GM23248 (cell line): ENCODE measurements at regions not wholly inside any gene's neighbourhood (a gene's known extent, or its start where the extent isn't known, plus 50 kb on each side); places are given as distances from the start of the nearest gene placed in this dataset.
A peak's percentile ranks its signal among the peaks of the same experiment; 100 is the strongest.

Experiments used
- DNase-seq: peaks from one replicate; pipeline ENCODE4 v3.0.0-alpha.2; 2015
- H2AFZ ChIP-seq: fragments of 200-600 bp; sonication (generic); 2 replicates; pipeline ENCODE4 v1.6.1; 2016; ENCODE audit warnings: antibody characterized with exemption
- H3F3A ChIP-seq: fragments of 200-600 bp; sonication (generic); 2 replicates; pipeline ENCODE4 v1.6.1; 2016; ENCODE audit warnings: mild to moderate bottlenecking, antibody characterized with exemption, mixed run types; ENCODE audit not compliant: insufficient read depth
- H3K27ac ChIP-seq: fragments of 200-600 bp; sonication (generic); 2 replicates; pipeline ENCODE4 v1.5.1; 2016; ENCODE audit warnings: mild to moderate bottlenecking
- H3K27me3 ChIP-seq: fragments of 200-600 bp; sonication (generic); replicated peaks from 2 replicates; pipeline ENCODE4 v1.6.1; 2016; ENCODE audit warnings: mild to moderate bottlenecking; ENCODE audit not compliant: insufficient read depth
- H3K36me3 ChIP-seq: fragments of 200-600 bp; sonication (generic); 2 replicates; pipeline ENCODE4 v1.6.1; 2016; ENCODE audit warnings: low read depth, mild to moderate bottlenecking
- H3K4me1 ChIP-seq: fragments of 200-600 bp; sonication (generic); 2 replicates; pipeline ENCODE4 v1.6.1; 2016; ENCODE audit warnings: mild to moderate bottlenecking; ENCODE audit not compliant: insufficient read depth
- H3K4me2 ChIP-seq: fragments of 200-600 bp; sonication (generic); one replicate; pipeline ENCODE4 v1.6.1; 2016; ENCODE audit warnings: mild to moderate bottlenecking; ENCODE audit not compliant: unreplicated experiment
- H3K4me3 ChIP-seq: fragments of 200-600 bp; sonication (generic); 2 replicates; pipeline ENCODE4 v1.5.1; 2016; ENCODE audit warnings: mild to moderate bottlenecking
- H3K79me2 ChIP-seq: fragments of 200-600 bp; sonication (generic); 2 replicates; pipeline ENCODE4 v1.6.1; 2016; ENCODE audit warnings: mild to moderate bottlenecking; ENCODE audit not compliant: insufficient read depth
- H3K9ac ChIP-seq: fragments of 200-600 bp; sonication (generic); 2 replicates; pipeline ENCODE4 v1.6.1; 2016; ENCODE audit warnings: mild to moderate bottlenecking
- H3K9me2 ChIP-seq: fragments of 200-600 bp; sonication (generic); 2 replicates; pipeline ENCODE4 v1.6.1; 2016; ENCODE audit warnings: mixed run types, mild to moderate bottlenecking, moderate library complexity; ENCODE audit not compliant: insufficient read depth
- H3K9me3 ChIP-seq: fragments of 200-600 bp; sonication (generic); one replicate; pipeline ENCODE4 v1.6.1; 2017; ENCODE audit warnings: low read depth
- H4K20me1 ChIP-seq: fragments of 200-600 bp; sonication (generic); 2 replicates; pipeline ENCODE4 v1.6.0; 2016; ENCODE audit not compliant: insufficient read depth
- EZH2 ChIP-seq: fragments of 200-600 bp; sonication (generic); IDR thresholded peaks from 2 replicates; pipeline ENCODE4 v1.6.1; 2018; ENCODE audit warnings: antibody characterized with exemption, mild to moderate bottlenecking; ENCODE audit not compliant: insufficient read depth, poor library complexity, severe bottlenecking
- EZH2phosphoT487 ChIP-seq: fragments of 200-600 bp; sonication (generic); IDR thresholded peaks from 2 replicates; pipeline ENCODE4 v1.6.1; 2018; ENCODE audit warnings: antibody characterized with exemption, moderate library complexity, mild to moderate bottlenecking, low read depth; ENCODE audit not compliant: insufficient read depth
- WGBS, 2 experiments: methylation state at CpG; one replicate each; pipeline ENCODE4 v1.1.6; 2015 to 2017; ENCODE audit warnings: low lambda C conversion rate in 2 of 2, low coverage in 1 of 2; ENCODE audit errors: missing lambda C conversion rate in 2 of 2; 5-methylcytosine and 5-hydroxymethylcytosine counted together
- in situ Hi-C: fragments of 300-500 bp; cut with MboI; formaldehyde crosslinking; loops from 2 replicates; pipeline ENCODE4 v1.15.0; 2020

DNA sequence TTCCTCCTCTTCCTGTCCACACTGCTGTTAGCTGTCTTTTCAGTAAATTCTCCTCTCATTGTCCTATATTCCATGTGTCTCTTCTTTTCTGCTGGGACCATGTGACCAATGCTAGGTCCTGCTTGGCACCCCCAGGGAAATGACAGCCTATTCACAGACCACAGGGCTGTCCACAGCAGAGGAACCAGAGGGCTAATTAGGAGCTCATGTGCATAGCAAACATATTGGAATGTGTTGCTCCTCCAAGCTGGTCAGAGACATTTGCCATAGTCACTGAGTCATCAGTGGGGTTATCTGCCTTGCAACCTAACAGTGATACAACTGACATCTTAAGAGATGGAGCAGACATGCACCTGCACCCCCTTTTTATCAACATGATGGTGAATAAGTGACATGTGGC lies 67.9 kb upstream of the PUDP start:
- Histone ChIP-seq H3K27me3 (no peaks in the 10 kb centered on the region), H3K4me1 (peaks cover 5% of the 10 kb centered on the region; the same call in 1 of the 2 replicates), H3K9me3 (no peaks in the 10 kb centered on the region), H4K20me1 (no peaks in the 10 kb centered on the region), H3K36me3 (no peaks in the 10 kb centered on the region), H2AFZ (no peak overlapping the region), H3K4me3 (no peak overlapping the region), H3K4me2 (no peak overlapping the region), H3K79me2 (no peaks in the 10 kb centered on the region), H3K9ac (no peak overlapping the region), H3K27ac (no peak overlapping the region), H3K9me2 (no peaks in the 10 kb centered on the region), H3F3A (no peaks in the 10 kb centered on the region)
- in situ Hi-C loops, result no loop called here
- TF ChIP-seq EZH2, result no peak
- no peak for TF ChIP-seq EZH2phosphoT487
- peak; percentile 51 for DNase-seq

DNA sequence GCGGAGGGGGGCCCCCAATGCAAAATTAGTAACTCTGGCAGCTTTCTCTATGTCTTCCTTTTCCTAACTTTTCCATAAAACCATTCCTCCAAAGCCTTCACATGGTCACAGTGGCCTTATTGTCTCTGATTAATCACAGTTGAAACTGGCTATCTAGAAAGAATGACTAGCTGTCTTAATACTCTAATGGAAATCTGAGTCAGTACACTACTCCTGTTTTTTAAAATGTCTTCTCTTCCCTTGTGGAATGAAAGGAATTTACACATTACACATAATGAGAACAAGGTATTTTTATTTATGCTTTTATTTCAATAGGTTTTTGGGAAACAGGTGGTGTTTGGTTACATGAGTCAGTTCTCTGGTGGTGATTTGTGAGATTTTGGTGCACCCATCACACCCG lies 66.3 kb upstream of the PUDP start:
- WGBS, 2 experiments, result 94 to 97% methylated on average over 2 of the region's 2 CpGs
- no peak overlapping the region for H3K4me2 ChIP-seq
- no peak overlapping the region for H2AFZ ChIP-seq
- peak; percentile 32 for DNase-seq
- no peaks in the 10 kb centered on the region for H3K9me3 ChIP-seq
- in situ Hi-C loops, result no loop called here
- H3K27me3 ChIP-seq, result no peaks in the 10 kb centered on the region
- H3K27ac ChIP-seq, result no peak overlapping the region
- H3K4me3 ChIP-seq, result no peak overlapping the region
- no peaks in the 10 kb centered on the region for H3K9me2 ChIP-seq
- no peak for TF ChIP-seq EZH2
- no peak for TF ChIP-seq EZH2phosphoT487
- no peaks in the 10 kb centered on the region for H3K79me2 ChIP-seq
- H3F3A ChIP-seq, result no peaks in the 10 kb centered on the region
- H3K9ac ChIP-seq, result no peak overlapping the region
- H3K4me1 ChIP-seq, result peaks cover 5% of the 10 kb centered on the region; the same call in 1 of the 2 replicates
- H4K20me1 ChIP-seq, result no peaks in the 10 kb centered on the region
- no peaks in the 10 kb centered on the region for H3K36me3 ChIP-seq

DNA sequence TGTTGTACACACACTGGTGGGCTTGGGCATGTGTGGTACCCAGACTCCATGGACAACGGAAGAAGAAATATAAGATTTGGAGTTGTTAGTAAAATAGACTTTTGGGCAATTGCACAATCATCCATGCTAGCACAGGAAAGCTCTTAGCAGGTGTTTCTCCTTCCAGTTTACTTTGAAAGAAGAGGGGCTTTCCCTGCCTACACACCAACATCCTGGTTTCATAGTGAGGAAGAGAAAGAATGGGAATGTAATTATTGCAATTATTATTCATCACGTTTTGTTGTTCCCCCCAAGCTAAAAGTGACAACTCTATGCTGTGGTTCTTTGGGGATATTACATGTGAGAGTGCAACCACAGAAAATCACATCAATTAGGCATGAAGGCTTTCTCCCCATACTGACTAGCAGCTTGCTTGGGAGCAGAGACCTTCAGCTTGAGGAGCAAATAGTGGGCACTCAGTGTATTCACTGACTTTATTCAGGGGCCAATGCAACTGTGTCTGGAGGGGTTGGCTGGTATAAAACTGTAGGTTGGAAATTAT lies 57.2 kb upstream of the PUDP start:
- no peaks in the 10 kb centered on the region for H3K4me1 ChIP-seq

DNA sequence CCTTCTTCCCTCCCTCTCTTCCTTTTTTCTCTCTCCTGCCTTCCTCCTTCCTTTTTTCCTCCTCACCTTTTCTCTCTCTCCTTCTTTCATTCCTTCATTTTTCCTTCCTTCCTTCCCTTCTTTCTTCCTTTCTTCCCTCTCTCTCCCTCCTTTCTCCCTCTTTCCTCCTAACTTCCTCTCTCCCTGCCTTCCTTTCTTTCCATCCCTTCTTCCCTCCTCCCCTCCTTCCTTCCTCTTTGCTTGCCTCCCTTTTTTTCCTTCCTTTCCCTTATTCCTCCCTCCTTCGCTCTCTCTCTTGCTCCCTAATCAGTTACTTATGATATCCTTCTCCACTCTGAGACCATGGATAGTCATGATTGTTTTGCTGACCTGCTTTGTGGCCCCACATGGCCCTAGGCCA lies 56.7 kb upstream of the PUDP start:
- DNase-seq, result no peak
- Histone ChIP-seq H3K9me2 (no peaks in the 10 kb centered on the region), H3K79me2 (no peaks in the 10 kb centered on the region), H3K4me2 (no peak overlapping the region), H3K4me3 (no peak overlapping the region), H2AFZ (no peak overlapping the region), H3K36me3 (no peaks in the 10 kb centered on the region), H4K20me1 (no peaks in the 10 kb centered on the region), H3K27ac (no peak overlapping the region), H3F3A (no peaks in the 10 kb centered on the region), H3K9me3 (no peaks in the 10 kb centered on the region), H3K4me1 (no peaks in the 10 kb centered on the region), H3K27me3 (no peaks in the 10 kb centered on the region), H3K9ac (no peak overlapping the region)
- WGBS, 2 experiments, result 96 to 100% methylated on average over 1 of the region's 1 CpG
- TF ChIP-seq EZH2 (no peak), EZH2phosphoT487 (no peak)
- in situ Hi-C loops, result no loop called here

More for the DNA sequence above, 57.2 kb upstream of the PUDP start:
- no peak overlapping the region for H3K4me3 ChIP-seq
- no peaks in the 10 kb centered on the region for H3K79me2 ChIP-seq
- H3K9me3 ChIP-seq, result no peaks in the 10 kb centered on the region
- TF ChIP-seq EZH2 (no peak), EZH2phosphoT487 (no peak)
- no peak overlapping the region for H2AFZ ChIP-seq
- in situ Hi-C loops, result no loop called here
- H3K4me2 ChIP-seq, result no peak overlapping the region
- no peak for DNase-seq
- no peak overlapping the region for H3K9ac ChIP-seq
- no peak overlapping the region for H3K27ac ChIP-seq
- H3K27me3 ChIP-seq, result no peaks in the 10 kb centered on the region
- H3F3A ChIP-seq, result no peaks in the 10 kb centered on the region
- 44 to 50% methylated on average over 2 of the region's 2 CpGs for WGBS, 2 experiments
- no peaks in the 10 kb centered on the region for H3K9me2 ChIP-seq
- H4K20me1 ChIP-seq, result no peaks in the 10 kb centered on the region
- no peaks in the 10 kb centered on the region for H3K36me3 ChIP-seq

GRCh38 chrX:7202206-7202605 lies 54.3 kb upstream of the PUDP start:
- no peaks in the 10 kb centered on the region for H3K4me1 ChIP-seq
- H4K20me1 ChIP-seq, result no peaks in the 10 kb centered on the region
- H3K36me3 ChIP-seq, result no peaks in the 10 kb centered on the region
- no peak overlapping the region for H3K4me3 ChIP-seq
- no peaks in the 10 kb centered on the region for H3K9me2 ChIP-seq
- TF ChIP-seq EZH2 (no peak), EZH2phosphoT487 (no peak)
- no peaks in the 10 kb centered on the region for H3F3A ChIP-seq
- H3K4me2 ChIP-seq, result no peak overlapping the region
- in situ Hi-C loops, result no loop called here
- no peak for DNase-seq
- no peaks in the 10 kb centered on the region for H3K9me3 ChIP-seq
- 90 to 96% methylated on average over 3 of the region's 3 CpGs for WGBS, 2 experiments
- H3K9ac ChIP-seq, result no peak overlapping the region
- no peaks in the 10 kb centered on the region for H3K79me2 ChIP-seq
- H3K27ac ChIP-seq, result no peak overlapping the region
- no peak overlapping the region for H2AFZ ChIP-seq
- H3K27me3 ChIP-seq, result no peaks in the 10 kb centered on the region
